HEK293 (cell line): ENCODE measurements at regions not wholly inside any gene's neighbourhood (a gene's known extent, or its start where the extent isn't known, plus 50 kb on each side); places are given as distances from the start of the nearest gene placed in this dataset.

ENCODE experiments used
- CTCF ChIA-PET: fragments of 350-600 bp; formaldehyde crosslinking; extraction: SDS; loops from one replicate; lab custom pipeline; 2021; ENCODE audit warnings: antibody characterized with exemption; lab: Yijun Ruan, JAX
- POLR2A ChIA-PET: fragments of 300-600 bp; formaldehyde crosslinking; extraction: SDS; loops from one replicate; lab custom pipeline; 2020; ENCODE audit warnings: antibody characterized with exemption, inconsistent platforms; lab: Yijun Ruan, JAX
- H3K27ac ChIP-seq: fragments of 200-500 bp; sonication (Bioruptor generic); 2 replicates; pipeline ENCODE4 v1.5.1; 2014; ENCODE audit warnings: low read depth, low read length, control low read depth, inconsistent platforms; ENCODE audit errors: extremely low read depth
- H3K36me3 ChIP-seq, 2 experiments: fragments of 200-500 bp in 1 of 2; sonication (Bioruptor generic) in 1 of 2; 1 replicate in 1 of 2; 2 replicates in 1 of 2; pipeline ENCODE4 v1.5.1; 2014 to 2017; ENCODE audit warnings: inconsistent platforms in 2 of 2, low read length in 2 of 2; ENCODE audit not compliant: control insufficient read depth in 2 of 2, insufficient read depth in 1 of 2
- H3K4me1 ChIP-seq: fragments of 200-500 bp; sonication (Bioruptor generic); 2 replicates; pipeline ENCODE4 v1.5.1; 2014; ENCODE audit warnings: mild to moderate bottlenecking, low read length, inconsistent platforms; ENCODE audit not compliant: control insufficient read depth, insufficient read depth
- H3K4me3 ChIP-seq: 2 replicates; pipeline ENCODE4 v1.5.1; 2011; ENCODE audit warnings: low read depth, mild to moderate bottlenecking, control low read depth, low read length, moderate library complexity
- H3K9me3 ChIP-seq: fragments of 200-500 bp; sonication (Bioruptor generic); 2 replicates; pipeline ENCODE4 v1.5.1; 2014; ENCODE audit warnings: low read depth, low read length, inconsistent platforms; ENCODE audit not compliant: control insufficient read depth, insufficient read depth
- BCL6B ChIP-seq: fragments of 450-650 bp; formaldehyde crosslinking; IDR thresholded peaks from 2 replicates; pipeline ENCODE4 v1.5.1; 2017; ENCODE audit warnings: missing biosample characterization, missing genetic modification characterization
- CTCF ChIP-seq: fragments of 450-650 bp; formaldehyde crosslinking; IDR thresholded peaks from 2 replicates; pipeline ENCODE4 v1.5.1; 2016; ENCODE audit warnings: missing biosample characterization, missing genetic modification characterization
- EGR2 ChIP-seq: fragments of 450-650 bp; formaldehyde crosslinking; IDR thresholded peaks from 2 replicates; pipeline ENCODE4 v1.5.1; 2016; ENCODE audit warnings: low read depth, missing biosample characterization, missing genetic modification characterization
- INSM2 ChIP-seq: fragments of 450-650 bp; formaldehyde crosslinking; IDR thresholded peaks from 2 replicates; pipeline ENCODE4 v1.5.1; 2016; ENCODE audit warnings: missing biosample characterization, missing genetic modification characterization
- MYNN ChIP-seq: fragments of 450-650 bp; formaldehyde crosslinking; IDR thresholded peaks from 2 replicates; pipeline ENCODE4 v1.5.1; 2016; ENCODE audit warnings: missing biosample characterization, missing genetic modification characterization, borderline replicate concordance
- PRDM10 ChIP-seq: fragments of 450-650 bp; formaldehyde crosslinking; IDR thresholded peaks from 2 replicates; pipeline ENCODE4 v1.5.1; 2016; ENCODE audit warnings: missing biosample characterization, missing genetic modification characterization
- PRDM6 ChIP-seq: fragments of 450-650 bp; formaldehyde crosslinking; IDR thresholded peaks from 2 replicates; pipeline ENCODE4 v1.5.1; 2017; ENCODE audit warnings: missing biosample characterization, missing genetic modification characterization
- REST ChIP-seq: fragments of 450-650 bp; formaldehyde crosslinking; IDR thresholded peaks from 2 replicates; pipeline ENCODE4 v1.5.1; 2016; ENCODE audit warnings: missing biosample characterization, missing genetic modification characterization
- WT1 ChIP-seq: fragments of 450-650 bp; formaldehyde crosslinking; IDR thresholded peaks from 2 replicates; pipeline ENCODE4 v1.5.1; 2016; ENCODE audit warnings: missing biosample characterization, missing genetic modification characterization
- ZFP3 ChIP-seq: fragments of 450-650 bp; formaldehyde crosslinking; IDR thresholded peaks from 2 replicates; pipeline ENCODE4 v1.5.1; 2016; ENCODE audit warnings: low read depth, missing biosample characterization, missing genetic modification characterization
- ZNF280C ChIP-seq: fragments of 450-650 bp; formaldehyde crosslinking; IDR thresholded peaks from 2 replicates; pipeline ENCODE4 v1.5.1; 2016; ENCODE audit warnings: missing biosample characterization, missing genetic modification characterization
- ZNF292 ChIP-seq: fragments of 450-650 bp; formaldehyde crosslinking; IDR thresholded peaks from 2 replicates; pipeline ENCODE4 v1.5.1; 2016; ENCODE audit warnings: low read depth, missing biosample characterization, missing genetic modification characterization, borderline replicate concordance
- ZNF324 ChIP-seq: fragments of 450-650 bp; formaldehyde crosslinking; IDR thresholded peaks from 2 replicates; pipeline ENCODE4 v1.5.1; 2016; ENCODE audit warnings: missing biosample characterization, missing genetic modification characterization
- ZNF335 ChIP-seq: fragments of 450-650 bp; formaldehyde crosslinking; conservative IDR thresholded peaks from 2 replicates; pipeline ENCODE4 v1.5.1; 2016; ENCODE audit warnings: missing biosample characterization, missing genetic modification characterization
- ZNF423 ChIP-seq: fragments of 450-650 bp; formaldehyde crosslinking; IDR thresholded peaks from 2 replicates; pipeline ENCODE4 v1.5.1; 2016; ENCODE audit warnings: missing biosample characterization, missing genetic modification characterization
- ZNF544 ChIP-seq: fragments of 450-650 bp; formaldehyde crosslinking; IDR thresholded peaks from 2 replicates; pipeline ENCODE4 v1.5.0; 2017; ENCODE audit warnings: missing biosample characterization, missing genetic modification characterization
- ZNF596 ChIP-seq: fragments of 450-650 bp; IDR thresholded peaks from 2 replicates; pipeline ENCODE4 v1.5.0; 2018; ENCODE audit warnings: missing biosample characterization, mild to moderate bottlenecking, missing genetic modification characterization, moderate library complexity
- ZNF654 ChIP-seq: fragments of 450-650 bp; formaldehyde crosslinking; IDR thresholded peaks from 2 replicates; pipeline ENCODE4 v1.5.1; 2016; ENCODE audit warnings: low read depth, missing biosample characterization, missing genetic modification characterization

GRCh38 chr3:106610362-106610959 is 741.6 kb upstream of the CBLB start (continued):
- TF ChIP-seq WT1 (tag by site-specific recombination): peak; percentile 48; the same call in 1 of the 2 replicates
- TF ChIP-seq PRDM10 (tag by site-specific recombination): 0 out of 2 replicates have a peak, but pooled peaks have one; percentile 17
- TF ChIP-seq ZNF654 (tag by site-specific recombination): peak; percentile 18; the same call in 1 of the 2 replicates
- no peak for TF ChIP-seq ZNF280C (tag by site-specific recombination)
- no peak for TF ChIP-seq ZFP3 (tag by site-specific recombination)
- TF ChIP-seq BCL6B (tag by site-specific recombination): peak; percentile 65
- no peak for TF ChIP-seq ZNF324 (tag by site-specific recombination)

- Histone ChIP-seq H3K9me3 (no peaks in the 10 kb centered on the region), H3K27ac (no peak overlapping the region), H3K4me3 (no peak overlapping the region), H3K4me1 (peaks cover 3% of the 10 kb centered on the region; the same call in 1 of the 2 replicates), H3K36me3 (no peaks in the 10 kb centered on the region)
- CTCF ChIA-PET: no interaction called here
- POLR2A ChIA-PET: no interaction called here
- no peak for TF ChIP-seq INSM2 (tag by site-specific recombination)
- no peak for TF ChIP-seq ZNF596 (tag by site-specific recombination)
- no peak for TF ChIP-seq PRDM6 (tag by site-specific recombination)
- TF ChIP-seq ZNF335 (tag by site-specific recombination): no peak
- TF ChIP-seq CTCF (tag by site-specific recombination): no peak
- no peak for TF ChIP-seq ZNF423 (tag by site-specific recombination)
- no peak for TF ChIP-seq ZNF544 (tag by site-specific recombination)
- TF ChIP-seq REST (tag by site-specific recombination): no peak
- no peak for TF ChIP-seq EGR2 (tag by site-specific recombination)
- TF ChIP-seq MYNN (tag by site-specific recombination): no peak
- no peak for TF ChIP-seq ZNF292 (tag by site-specific recombination)
These were observed 742.3 kb upstream of the CBLB start for GRCh38 chr3:106611116-106611515.
